ENCODE measurements at regions not wholly inside any gene's neighbourhood (a gene's known extent, or its start where the extent isn't known, plus 50 kb on each side); places are given as distances from the start of the nearest gene placed in this dataset.
"Not testable (repeated sequence)": the region's sequence is repeated elsewhere in the genome, so short reads cannot be mapped to it uniquely, and the experiment has no call there.

DNA sequence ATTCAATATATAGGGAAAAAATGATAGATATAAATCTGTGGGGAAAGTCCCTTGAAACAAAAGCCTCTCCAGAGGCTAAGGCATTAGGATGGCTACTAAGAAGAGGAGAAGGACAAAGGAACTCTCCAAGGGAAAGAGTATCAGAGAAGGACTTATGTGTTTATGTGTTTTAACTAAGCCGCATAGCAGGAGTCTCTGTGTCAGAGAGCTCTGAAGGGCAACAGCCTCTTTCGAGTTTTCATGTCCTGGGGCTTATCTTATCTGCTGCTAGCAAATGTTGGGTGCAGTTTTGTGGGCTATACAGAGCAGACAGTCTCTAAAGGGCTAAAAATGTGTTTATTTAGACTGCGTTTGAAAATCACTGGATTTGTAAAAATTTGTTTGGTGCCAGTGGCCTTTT is 1145.6 kb upstream of the DIAPH2 start:
- Histone ChIP-seq H3K4me1 (ENCODE audit: control insufficient read depth, insufficient read depth, low read length) (no peaks in the 10 kb centered on the region), H3K9me3 (ENCODE audit: control insufficient read depth, low read length) (no peaks in the 10 kb centered on the region), H3K4me3 (ENCODE audit: low read length) (no peak overlapping the region), H3K27me3 (ENCODE audit: control insufficient read depth, insufficient read depth, low read length, poor library complexity, severe bottlenecking) (no peaks in the 10 kb centered on the region), H3K9ac (ENCODE audit: extremely low read depth, low read length, poor library complexity, severe bottlenecking) (no peak overlapping the region), H3K36me3 (ENCODE audit: control insufficient read depth, insufficient read depth, low read length) (no peaks in the 10 kb centered on the region), H3K27ac (ENCODE audit: low read depth, low read length) (no peak overlapping the region)
- no peaks in the 10 kb centered on the region for H3K36me3 Mint-ChIP-seq (ENCODE audit: low read depth)
- 43 to 60% methylated on average over 1 to 3 of the region's 3 CpGs for WGBS, 2 experiments (ENCODE audit: insufficient coverage in 1 of 2, insufficient read length in 1 of 2)
- peaks cover 16% of the 10 kb centered on the region for H3K4me1 Mint-ChIP-seq
- no peak overlapping the region for H3K4me3 Mint-ChIP-seq
- H3K27me3 Mint-ChIP-seq (ENCODE audit: insufficient read depth): no peaks in the 10 kb centered on the region
- peak; percentile 55 for DNase-seq
- TF ChIP-seq, protein P1, sequence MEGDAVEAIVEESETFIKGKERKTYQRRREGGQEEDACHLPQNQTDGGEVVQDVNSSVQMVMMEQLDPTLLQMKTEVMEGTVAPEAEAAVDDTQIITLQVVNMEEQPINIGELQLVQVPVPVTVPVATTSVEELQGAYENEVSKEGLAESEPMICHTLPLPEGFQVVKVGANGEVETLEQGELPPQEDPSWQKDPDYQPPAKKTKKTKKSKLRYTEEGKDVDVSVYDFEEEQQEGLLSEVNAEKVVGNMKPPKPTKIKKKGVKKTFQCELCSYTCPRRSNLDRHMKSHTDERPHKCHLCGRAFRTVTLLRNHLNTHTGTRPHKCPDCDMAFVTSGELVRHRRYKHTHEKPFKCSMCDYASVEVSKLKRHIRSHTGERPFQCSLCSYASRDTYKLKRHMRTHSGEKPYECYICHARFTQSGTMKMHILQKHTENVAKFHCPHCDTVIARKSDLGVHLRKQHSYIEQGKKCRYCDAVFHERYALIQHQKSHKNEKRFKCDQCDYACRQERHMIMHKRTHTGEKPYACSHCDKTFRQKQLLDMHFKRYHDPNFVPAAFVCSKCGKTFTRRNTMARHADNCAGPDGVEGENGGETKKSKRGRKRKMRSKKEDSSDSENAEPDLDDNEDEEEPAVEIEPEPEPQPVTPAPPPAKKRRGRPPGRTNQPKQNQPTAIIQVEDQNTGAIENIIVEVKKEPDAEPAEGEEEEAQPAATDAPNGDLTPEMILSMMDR (conservative IDR thresholded peaks at IDR 0.05): no peak
- no peaks in the 10 kb centered on the region for H3K9me3 Mint-ChIP-seq
- H3K27ac Mint-ChIP-seq: peak overlapping the region; percentile 46

DNA sequence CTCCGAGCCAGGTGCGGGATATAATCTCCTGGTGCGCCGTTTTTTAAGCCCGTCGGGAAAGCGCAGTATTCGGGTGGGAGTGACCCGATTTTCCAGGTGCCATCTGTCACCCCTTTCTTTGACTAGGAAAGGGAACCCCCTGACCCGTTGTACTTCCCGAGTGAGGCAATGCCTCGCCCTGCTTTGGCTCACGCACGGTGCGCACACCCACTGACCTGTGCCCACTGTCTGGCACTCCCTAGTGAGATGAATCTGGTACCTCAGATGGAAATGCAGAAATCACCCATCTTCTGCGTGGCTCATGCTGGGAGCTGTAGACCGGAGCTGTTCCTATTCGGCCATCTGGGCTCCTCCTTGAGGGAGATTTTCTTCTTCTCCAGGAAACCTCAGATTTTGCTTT is 1135.1 kb upstream of the DIAPH2 start:
- H3K9ac ChIP-seq (ENCODE audit: extremely low read depth, low read length, poor library complexity, severe bottlenecking); H3K4me1 Mint-ChIP-seq; H3K4me3 ChIP-seq (ENCODE audit: low read length); H3K9me3 ChIP-seq (ENCODE audit: control insufficient read depth, low read length); H3K36me3 Mint-ChIP-seq (ENCODE audit: low read depth); H3K36me3 ChIP-seq (ENCODE audit: control insufficient read depth, insufficient read depth, low read length); H3K27ac ChIP-seq (ENCODE audit: low read depth, low read length); H3K27me3 ChIP-seq (ENCODE audit: control insufficient read depth, insufficient read depth, low read length, poor library complexity, severe bottlenecking); H3K27me3 Mint-ChIP-seq (ENCODE audit: insufficient read depth); H3K27ac Mint-ChIP-seq; H3K4me1 ChIP-seq (ENCODE audit: control insufficient read depth, insufficient read depth, low read length); DNase-seq; H3K4me3 Mint-ChIP-seq: not testable (repeated sequence)
- WGBS, 2 experiments (ENCODE audit: insufficient coverage in 1 of 2, insufficient read length in 1 of 2): 94% methylated on average over 11 of the region's 18 CpGs; no CpG with 5 or more reads in 1 of the 2 experiments
- peaks cover 38% of the 10 kb centered on the region for H3K9me3 Mint-ChIP-seq

DNA sequence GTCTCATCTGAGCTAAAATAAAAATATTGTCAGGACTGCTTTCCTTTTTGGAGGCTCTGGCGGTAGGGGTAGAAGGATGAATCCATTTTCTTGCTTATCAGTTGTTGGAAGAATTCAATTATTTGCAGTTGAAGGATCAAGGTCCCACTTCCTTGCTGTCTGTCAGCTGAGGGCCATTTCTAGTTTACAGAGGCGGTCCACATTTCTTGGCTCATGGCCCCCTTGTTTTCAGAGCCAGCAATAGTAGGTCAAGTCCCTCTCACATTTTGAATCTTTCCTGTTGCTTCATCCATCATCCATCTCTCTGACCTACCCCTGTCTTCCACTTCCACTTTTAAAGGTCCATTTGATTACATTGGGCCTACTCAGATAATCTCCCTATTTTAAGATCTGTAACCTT is 1099.3 kb upstream of the DIAPH2 start:
- Histone ChIP-seq H3K9me3 (ENCODE audit: control insufficient read depth, low read length) (no peaks in the 10 kb centered on the region), H3K27ac (ENCODE audit: low read depth, low read length) (no peak overlapping the region), H3K36me3 (ENCODE audit: control insufficient read depth, insufficient read depth, low read length) (no peaks in the 10 kb centered on the region), H3K4me1 (ENCODE audit: control insufficient read depth, insufficient read depth, low read length) (no peaks in the 10 kb centered on the region), H3K9ac (ENCODE audit: extremely low read depth, low read length, poor library complexity, severe bottlenecking) (no peak overlapping the region), H3K4me3 (ENCODE audit: low read length) (no peak overlapping the region), H3K27me3 (ENCODE audit: control insufficient read depth, insufficient read depth, low read length, poor library complexity, severe bottlenecking) (no peaks in the 10 kb centered on the region)
- TF ChIP-seq, protein P1 (conservative IDR thresholded peaks at IDR 0.05): no peak
- Mint-ChIP-seq H3K27ac (no peak overlapping the region), H3K27me3 (ENCODE audit: insufficient read depth) (no peaks in the 10 kb centered on the region), H3K4me1 (no peaks in the 10 kb centered on the region), H3K4me3 (no peak overlapping the region), H3K36me3 (ENCODE audit: low read depth) (no peaks in the 10 kb centered on the region), H3K9me3 (no peaks in the 10 kb centered on the region)
- 91% methylated on average over 2 of the region's 2 CpGs; no CpG with 5 or more reads in 1 of the 2 experiments for WGBS, 2 experiments (ENCODE audit: insufficient coverage in 1 of 2, insufficient read length in 1 of 2)
- no peak for DNase-seq

DNA sequence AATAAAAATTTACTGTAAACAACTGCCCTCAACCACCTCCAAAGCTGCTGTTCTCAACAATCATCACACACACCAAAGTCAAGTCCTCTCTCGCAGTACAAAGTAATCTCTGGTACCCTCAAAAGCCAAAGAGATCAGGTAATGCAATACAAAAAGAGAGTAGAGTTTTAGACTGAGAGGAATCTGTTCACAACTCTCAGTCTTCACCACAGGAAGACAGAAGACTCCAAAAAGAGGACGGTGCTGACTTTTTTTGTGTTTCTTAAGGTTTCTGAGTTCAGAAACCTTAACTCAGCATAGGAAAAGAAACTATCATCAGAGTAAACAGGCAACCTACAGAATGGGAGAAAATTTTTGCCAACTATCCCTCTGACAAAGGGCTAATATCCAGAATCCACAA is 1072.3 kb upstream of the DIAPH2 start:
- H3K4me3 ChIP-seq (ENCODE audit: low read length): no peak overlapping the region
- 88% methylated on average over 2 of the region's 2 CpGs; no CpG with 5 or more reads in 1 of the 2 experiments for WGBS, 2 experiments (ENCODE audit: insufficient coverage in 1 of 2, insufficient read length in 1 of 2)
- no peaks in the 10 kb centered on the region for H3K27me3 Mint-ChIP-seq (ENCODE audit: insufficient read depth)
- no peaks in the 10 kb centered on the region for H3K4me1 Mint-ChIP-seq
- no peak overlapping the region for H3K4me3 Mint-ChIP-seq
- no peak overlapping the region for H3K9ac ChIP-seq (ENCODE audit: extremely low read depth, low read length, poor library complexity, severe bottlenecking)
- H3K27ac Mint-ChIP-seq: no peak overlapping the region
- H3K27me3 ChIP-seq (ENCODE audit: control insufficient read depth, insufficient read depth, low read length, poor library complexity, severe bottlenecking): no peaks in the 10 kb centered on the region
- H3K36me3 ChIP-seq (ENCODE audit: control insufficient read depth, insufficient read depth, low read length): no peaks in the 10 kb centered on the region
- H3K27ac ChIP-seq (ENCODE audit: low read depth, low read length): no peak overlapping the region
- no peaks in the 10 kb centered on the region for H3K9me3 ChIP-seq (ENCODE audit: control insufficient read depth, low read length)
- H3K9me3 Mint-ChIP-seq: peaks cover 11% of the 10 kb centered on the region
- TF ChIP-seq, protein P1 (conservative IDR thresholded peaks at IDR 0.05): no peak
- no peaks in the 10 kb centered on the region for H3K4me1 ChIP-seq (ENCODE audit: control insufficient read depth, insufficient read depth, low read length)
- no peaks in the 10 kb centered on the region for H3K36me3 Mint-ChIP-seq (ENCODE audit: low read depth)
- no peak for DNase-seq
